ENCODE measurements at regions not wholly inside any gene's neighbourhood (a gene's known extent, or its start where the extent isn't known, plus 50 kb on each side); places are given as distances from the start of the nearest gene placed in this dataset.
A peak's percentile ranks its signal among the peaks of the same experiment; 100 is the strongest.

DNA sequence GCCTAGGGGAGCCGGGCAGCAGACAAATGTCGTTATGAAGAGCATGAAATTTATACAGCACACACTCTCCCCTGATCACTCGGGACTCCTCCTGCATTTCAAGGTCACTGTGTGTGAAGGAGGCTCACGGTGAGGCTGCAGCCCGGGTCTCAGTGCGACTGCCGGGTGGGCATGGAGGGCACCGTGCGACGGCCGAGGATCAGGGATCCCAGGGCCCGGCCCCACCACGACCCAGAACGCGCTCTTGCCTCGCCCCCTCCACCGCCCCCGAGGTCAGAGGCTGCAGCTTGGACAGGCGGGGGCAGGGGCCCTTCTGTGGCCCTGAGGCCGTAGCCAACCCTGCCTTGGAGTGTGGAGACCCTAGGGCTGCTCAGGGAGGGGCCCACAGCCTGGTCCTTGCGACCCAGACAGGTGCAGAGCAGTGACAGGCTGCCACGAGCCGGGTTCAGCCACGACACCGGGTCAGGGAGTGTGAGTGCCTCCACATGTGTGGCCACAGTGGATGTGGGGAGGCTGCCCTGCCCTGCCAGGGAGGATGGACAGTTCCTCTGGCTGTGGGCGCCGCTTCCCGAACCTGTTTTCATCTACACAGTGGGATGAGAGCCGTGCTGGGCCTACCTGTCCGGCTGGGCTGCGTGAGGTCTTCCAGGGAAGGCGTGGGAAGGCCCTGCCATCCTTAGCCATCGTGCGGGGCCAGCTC, 89.3 kb upstream of the NKX1-1 start:
- no TSS peak for BruUV-seq (replicated peaks)
- TF ChIP-seq CTCF (conservative IDR thresholded peaks at IDR 0.05; ENCODE audit: low read depth, low read length) = no peak
- no peak for TF ChIP-seq EZH2 (IDR thresholded peaks at IDR 0.05; ENCODE audit: borderline replicate concordance, low read depth, low read length, poor library complexity, severe bottlenecking)
- intact Hi-C loops (cut with micrococcal nuclease; ENCODE audit: unreplicated experiment) = no loop called here

DNA sequence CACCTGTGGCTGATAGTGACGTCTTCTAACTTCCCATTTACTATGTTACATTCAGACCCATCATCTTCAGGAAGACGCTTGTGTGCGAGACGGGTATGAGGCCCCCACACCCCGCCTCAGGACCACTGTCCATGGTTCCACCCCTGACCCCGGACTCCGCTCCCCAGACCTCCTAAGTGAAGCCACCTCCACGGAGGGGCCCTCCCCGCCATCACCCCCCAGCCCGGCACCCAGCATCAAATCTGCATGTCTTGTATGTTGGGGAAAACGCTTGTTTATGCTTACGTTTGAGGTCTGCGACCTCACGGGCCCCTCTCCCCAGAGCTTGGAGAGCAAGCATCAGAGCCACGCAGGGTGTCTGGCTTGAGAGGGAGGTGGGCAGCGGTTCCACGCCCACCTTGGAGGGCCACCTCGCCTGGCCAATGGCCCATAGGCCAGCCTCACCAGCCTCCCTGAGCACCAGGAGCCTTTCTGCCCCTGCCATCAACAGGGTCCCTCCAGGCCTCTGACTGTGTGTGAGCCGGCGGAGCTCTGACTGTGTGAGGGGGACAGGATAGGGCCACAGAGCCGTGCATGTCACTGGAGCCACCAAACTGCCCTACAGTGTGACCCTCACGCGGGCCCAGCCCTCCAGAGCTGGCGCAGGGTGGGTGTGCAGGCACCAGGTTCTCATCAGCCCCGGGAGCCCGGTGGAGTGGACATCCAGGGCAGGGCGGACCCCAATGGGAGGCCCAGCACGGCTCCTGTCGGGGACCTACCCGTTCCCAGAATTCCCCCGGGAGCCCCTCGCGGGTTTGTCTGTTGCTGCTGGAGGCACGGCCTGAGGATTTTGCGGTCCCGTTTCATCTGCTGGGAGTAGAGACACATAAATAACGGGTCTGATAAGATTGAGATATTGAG, 88.4 kb upstream of the NKX1-1 start:
- no TSS peak for BruUV-seq (replicated peaks)
- H3K27me3 ChIP-seq (replicated peaks; ENCODE audit: insufficient read depth, low read depth, low read length, poor library complexity) = peaks cover 4% of the 10 kb centered on the region
- ChIA-PET CTCF (no interaction called here), POLR2A (ENCODE audit: low non-redundant PET) (no interaction called here)
- H3K4me1 ChIP-seq (ENCODE audit: insufficient read depth, low read length, poor library complexity, severe bottlenecking) = peaks cover 19% of the 10 kb centered on the region
- no peaks in the 10 kb centered on the region for H3K9me3 ChIP-seq (ENCODE audit: low read depth, low read length, poor library complexity, severe bottlenecking)
- H3K36me3 ChIP-seq (ENCODE audit: insufficient read depth, low read length, poor library complexity, severe bottlenecking) = no peaks in the 10 kb centered on the region
- intact Hi-C loops (cut with micrococcal nuclease; ENCODE audit: unreplicated experiment) = no loop called here
- no peak overlapping the region for H3K4me3 ChIP-seq (ENCODE audit: low read depth, low read length, poor library complexity, severe bottlenecking)
- TF ChIP-seq EZH2 (IDR thresholded peaks at IDR 0.05; ENCODE audit: borderline replicate concordance, low read depth, low read length, poor library complexity, severe bottlenecking) (no peak), CTCF (conservative IDR thresholded peaks at IDR 0.05; ENCODE audit: low read depth, low read length) (no peak)
- H3K27ac ChIP-seq (ENCODE audit: low read depth, low read length, poor library complexity, severe bottlenecking) = no peak overlapping the region
- no peak for DNase-seq (ENCODE audit: low spot score)

More for the DNA sequence above, 89.3 kb upstream of the NKX1-1 start:
- Histone ChIP-seq H3K36me3 (ENCODE audit: insufficient read depth, low read length, poor library complexity, severe bottlenecking) (no peaks in the 10 kb centered on the region), H3K9me3 (ENCODE audit: low read depth, low read length, poor library complexity, severe bottlenecking) (no peaks in the 10 kb centered on the region), H3K27ac (ENCODE audit: low read depth, low read length, poor library complexity, severe bottlenecking) (no peak overlapping the region), H3K27me3 (replicated peaks; ENCODE audit: insufficient read depth, low read depth, low read length, poor library complexity) (peaks cover 4% of the 10 kb centered on the region), H3K4me1 (ENCODE audit: insufficient read depth, low read length, poor library complexity, severe bottlenecking) (peaks cover 19% of the 10 kb centered on the region), H3K4me3 (ENCODE audit: low read depth, low read length, poor library complexity, severe bottlenecking) (no peak overlapping the region)
- POLR2A ChIA-PET (ENCODE audit: low non-redundant PET) = no interaction called here
- CTCF ChIA-PET = no interaction called here
- no peak for DNase-seq (ENCODE audit: low spot score)

DNA sequence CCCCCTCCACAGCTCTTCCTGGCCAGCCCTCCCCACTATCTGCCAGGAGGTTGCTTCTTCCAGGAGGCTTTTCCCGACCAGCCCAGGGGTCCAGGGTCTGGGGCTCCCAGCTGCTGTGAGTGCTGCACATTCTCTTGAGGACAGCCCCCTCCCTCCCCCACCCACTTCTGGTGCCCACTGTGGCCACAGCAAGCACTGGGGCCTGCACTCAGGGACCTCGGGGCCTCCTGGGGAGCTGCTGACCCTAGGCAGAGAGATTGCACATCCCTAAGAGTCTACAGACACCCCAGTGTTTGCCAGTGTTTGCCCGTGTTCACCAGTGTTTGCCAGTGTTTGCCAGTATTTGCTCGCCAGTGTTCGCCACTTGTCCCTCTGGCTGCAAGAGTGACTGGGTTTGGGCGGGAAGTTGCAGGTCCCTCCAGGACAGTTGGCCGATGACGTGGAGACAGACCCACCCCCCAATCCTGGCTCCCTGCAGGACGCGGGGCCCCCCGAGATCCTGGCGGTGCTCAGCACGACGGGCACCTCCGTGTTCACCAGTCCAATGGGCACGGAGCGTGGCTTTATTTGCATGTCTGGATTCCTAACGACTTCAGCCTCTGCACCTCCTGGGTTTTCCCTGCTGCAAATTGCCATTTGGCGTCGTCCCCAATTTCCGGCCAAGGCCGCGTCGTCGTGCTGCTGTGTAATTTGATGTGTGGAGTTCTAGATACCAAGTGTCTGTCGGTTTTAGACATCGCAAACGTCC, 87.5 kb upstream of the NKX1-1 start:
- TF ChIP-seq EZH2 (IDR thresholded peaks at IDR 0.05; ENCODE audit: borderline replicate concordance, low read depth, low read length, poor library complexity, severe bottlenecking) (no peak), CTCF (conservative IDR thresholded peaks at IDR 0.05; ENCODE audit: low read depth, low read length) (no peak)
- BruUV-seq (replicated peaks) = no TSS peak
- Histone ChIP-seq H3K9me3 (ENCODE audit: low read depth, low read length, poor library complexity, severe bottlenecking) (no peaks in the 10 kb centered on the region), H3K4me3 (ENCODE audit: low read depth, low read length, poor library complexity, severe bottlenecking) (no peak overlapping the region), H3K27me3 (replicated peaks; ENCODE audit: insufficient read depth, low read depth, low read length, poor library complexity) (peaks cover 1% of the 10 kb centered on the region), H3K27ac (ENCODE audit: low read depth, low read length, poor library complexity, severe bottlenecking) (no peak overlapping the region), H3K36me3 (ENCODE audit: insufficient read depth, low read length, poor library complexity, severe bottlenecking) (no peaks in the 10 kb centered on the region), H3K4me1 (ENCODE audit: insufficient read depth, low read length, poor library complexity, severe bottlenecking) (peaks cover 19% of the 10 kb centered on the region)
- ChIA-PET CTCF (no interaction called here), POLR2A (ENCODE audit: low non-redundant PET) (no interaction called here)
- DNase-seq (ENCODE audit: low spot score) = peak; percentile 25
- intact Hi-C loops (cut with micrococcal nuclease; ENCODE audit: unreplicated experiment) = no loop called here

Measured in A673 (cell line).